HG03565 (cell line): ENCODE measurements at regions not wholly inside any gene's neighbourhood (a gene's known extent, or its start where the extent isn't known, plus 50 kb on each side); places are given as distances from the start of the nearest gene placed in this dataset.

ENCODE experiments used
- ATAC-seq: cut with Tn5 transposase; IDR thresholded peaks from one replicate; pipeline ENCODE4 v1.9.1; 2021; ENCODE audit warnings: mild to moderate bottlenecking, moderate library complexity; ENCODE audit not compliant: unreplicated experiment

- ATAC-seq, result no peak
These were observed 74.8 kb downstream of the ZNF280B start for GRCh38 chr22:22433770-22434169.
